ES-I3 (cell line): ENCODE measurements at regions not wholly inside any gene's neighbourhood (a gene's known extent, or its start where the extent isn't known, plus 50 kb on each side); places are given as distances from the start of the nearest gene placed in this dataset.

Experiments used
- H3K36me3 ChIP-seq: 2 replicates; pipeline ENCODE4 v1.6.1; 2013; ENCODE audit warnings: mild to moderate bottlenecking, low read length, control low read depth, moderate library complexity; ENCODE audit not compliant: insufficient read depth
- H3K4me1 ChIP-seq: 2 replicates; pipeline ENCODE4 v1.6.1; 2013; ENCODE audit warnings: mild to moderate bottlenecking, control low read depth, low read length; ENCODE audit not compliant: insufficient read depth
- H3K9ac ChIP-seq: 2 replicates; pipeline ENCODE4 v1.6.1; 2013; ENCODE audit warnings: low read depth, mild to moderate bottlenecking, low read length, moderate library complexity
- H3K9me3 ChIP-seq: 2 replicates; pipeline ENCODE4 v1.6.1; 2013; ENCODE audit warnings: mild to moderate bottlenecking, low read length, moderate library complexity; ENCODE audit not compliant: control insufficient read depth, insufficient read depth

GRCh38 chr1:36707221-36707620 is 224.5 kb upstream of the CSF3R start:
- Histone ChIP-seq H3K36me3 (no peaks in the 10 kb centered on the region), H3K4me1 (peaks cover 6% of the 10 kb centered on the region), H3K9ac (no peak overlapping the region), H3K9me3 (no peaks in the 10 kb centered on the region)

GRCh38 chr1:36706416-36706815 is 223.7 kb upstream of the CSF3R start:
- Histone ChIP-seq H3K9ac (no peak overlapping the region), H3K4me1 (peaks cover 6% of the 10 kb centered on the region), H3K36me3 (no peaks in the 10 kb centered on the region), H3K9me3 (no peaks in the 10 kb centered on the region)

GRCh38 chr1:36705629-36706028 is 222.9 kb upstream of the CSF3R start:
- Histone ChIP-seq H3K36me3 (no peaks in the 10 kb centered on the region), H3K9ac (no peak overlapping the region), H3K9me3 (no peaks in the 10 kb centered on the region), H3K4me1 (no peaks in the 10 kb centered on the region; the same call in 1 of the 2 replicates)

- H3K9ac ChIP-seq, result no peak overlapping the region
- no peaks in the 10 kb centered on the region for H3K4me1 ChIP-seq
- H3K9me3 ChIP-seq, result no peaks in the 10 kb centered on the region
- H3K36me3 ChIP-seq, result no peaks in the 10 kb centered on the region
Measured at GRCh38 chr1:36703526-36704208, 221.0 kb upstream of the CSF3R start.

- Histone ChIP-seq H3K9me3 (no peaks in the 10 kb centered on the region), H3K9ac (no peak overlapping the region), H3K36me3 (no peaks in the 10 kb centered on the region), H3K4me1 (no peaks in the 10 kb centered on the region)
Measured at GRCh38 chr1:36702963-36703362, 220.2 kb upstream of the CSF3R start.

- H3K9me3 ChIP-seq, result no peaks in the 10 kb centered on the region
- H3K4me1 ChIP-seq, result no peaks in the 10 kb centered on the region
- H3K9ac ChIP-seq, result no peak overlapping the region
- H3K36me3 ChIP-seq, result no peaks in the 10 kb centered on the region
Measured at GRCh38 chr1:36699113-36699911, 216.6 kb upstream of the CSF3R start.

DNA sequence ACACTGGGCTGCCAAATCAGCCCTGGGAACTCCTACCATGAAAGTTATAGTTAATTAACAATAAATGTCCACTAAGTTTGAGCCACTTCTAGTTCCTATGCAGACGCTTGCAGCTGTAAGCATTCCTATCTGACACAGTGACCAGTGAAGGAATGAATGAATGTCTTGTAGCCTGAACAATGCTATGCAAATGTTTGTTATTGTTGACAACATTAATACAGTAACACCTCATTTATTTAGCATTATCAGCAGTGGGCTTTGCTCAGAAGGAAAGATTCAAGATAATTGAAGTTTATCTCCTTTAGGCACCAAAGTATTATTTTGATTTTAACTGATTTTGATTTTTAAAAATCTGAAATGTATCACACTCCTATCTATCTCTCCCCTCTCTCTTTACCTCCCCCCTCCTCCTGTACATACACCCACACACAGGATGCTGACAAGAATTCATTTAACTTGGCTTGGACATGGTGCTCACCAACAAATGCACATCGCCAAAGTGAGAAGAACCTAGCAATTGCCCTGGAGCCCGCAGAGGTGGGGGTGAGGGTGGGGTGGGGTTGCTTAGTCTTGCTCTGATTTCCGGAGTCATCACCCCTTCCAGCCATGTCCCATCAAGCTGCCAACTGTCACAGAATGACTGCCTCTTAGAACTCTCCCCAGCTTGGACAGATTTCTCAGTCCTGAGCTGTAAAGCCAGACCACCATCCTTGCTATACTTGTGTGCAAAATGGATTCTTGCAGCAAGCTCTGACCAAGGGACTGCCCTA is 215.3 kb upstream of the CSF3R start:
- Histone ChIP-seq H3K4me1 (no peaks in the 10 kb centered on the region), H3K9ac (no peak overlapping the region), H3K9me3 (no peaks in the 10 kb centered on the region), H3K36me3 (no peaks in the 10 kb centered on the region)

- Histone ChIP-seq H3K9me3 (no peaks in the 10 kb centered on the region), H3K36me3 (no peaks in the 10 kb centered on the region), H3K9ac (no peak overlapping the region), H3K4me1 (0 out of 2 replicates have a peak, but pooled peaks cover 1% of the 10 kb centered on the region)
Measured at GRCh38 chr1:36696261-36696940, 213.7 kb upstream of the CSF3R start.

DNA sequence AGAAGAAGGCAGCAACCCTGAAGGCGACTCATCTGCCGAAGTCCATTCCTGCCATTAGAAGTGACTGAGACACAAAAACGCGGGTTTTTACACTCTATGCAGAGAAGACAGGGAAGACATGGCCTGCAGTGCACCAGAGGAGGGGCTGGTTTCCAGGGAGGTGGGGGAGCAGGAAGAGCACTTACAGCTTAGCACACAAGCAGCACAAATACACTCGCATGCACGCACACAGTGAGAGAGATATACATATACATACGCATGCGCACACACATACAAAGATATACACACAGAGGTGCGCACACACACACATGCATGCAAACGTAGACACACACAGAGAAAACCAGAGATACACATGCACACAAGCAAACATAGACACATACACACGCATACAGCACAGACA is 210.9 kb upstream of the CSF3R start:
- Histone ChIP-seq H3K9me3 (no peaks in the 10 kb centered on the region), H3K36me3 (no peaks in the 10 kb centered on the region), H3K9ac (no peak overlapping the region), H3K4me1 (0 out of 2 replicates have a peak, but pooled peaks cover 4% of the 10 kb centered on the region)

DNA sequence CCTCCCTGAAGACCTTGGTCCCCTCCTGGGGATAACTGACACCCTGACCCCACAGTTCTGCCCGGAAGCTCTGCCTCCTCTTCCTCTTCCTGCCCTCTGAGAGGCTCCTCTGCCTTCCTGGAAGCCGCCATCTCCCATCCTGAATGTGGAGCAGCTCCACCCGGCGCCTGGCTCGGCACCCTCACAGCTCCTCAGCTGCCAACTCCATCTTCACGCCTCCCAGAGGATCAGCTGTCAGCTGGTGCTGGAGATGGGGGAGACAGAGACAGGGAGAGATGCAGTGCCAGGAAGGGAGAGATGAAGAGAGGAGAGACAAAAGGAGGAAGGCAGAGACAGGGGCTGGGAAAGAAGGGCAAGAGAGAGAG is 210.4 kb upstream of the CSF3R start:
- Histone ChIP-seq H3K9ac (no peak overlapping the region), H3K36me3 (no peaks in the 10 kb centered on the region), H3K9me3 (no peaks in the 10 kb centered on the region), H3K4me1 (0 out of 2 replicates have a peak, but pooled peaks cover 4% of the 10 kb centered on the region)

DNA sequence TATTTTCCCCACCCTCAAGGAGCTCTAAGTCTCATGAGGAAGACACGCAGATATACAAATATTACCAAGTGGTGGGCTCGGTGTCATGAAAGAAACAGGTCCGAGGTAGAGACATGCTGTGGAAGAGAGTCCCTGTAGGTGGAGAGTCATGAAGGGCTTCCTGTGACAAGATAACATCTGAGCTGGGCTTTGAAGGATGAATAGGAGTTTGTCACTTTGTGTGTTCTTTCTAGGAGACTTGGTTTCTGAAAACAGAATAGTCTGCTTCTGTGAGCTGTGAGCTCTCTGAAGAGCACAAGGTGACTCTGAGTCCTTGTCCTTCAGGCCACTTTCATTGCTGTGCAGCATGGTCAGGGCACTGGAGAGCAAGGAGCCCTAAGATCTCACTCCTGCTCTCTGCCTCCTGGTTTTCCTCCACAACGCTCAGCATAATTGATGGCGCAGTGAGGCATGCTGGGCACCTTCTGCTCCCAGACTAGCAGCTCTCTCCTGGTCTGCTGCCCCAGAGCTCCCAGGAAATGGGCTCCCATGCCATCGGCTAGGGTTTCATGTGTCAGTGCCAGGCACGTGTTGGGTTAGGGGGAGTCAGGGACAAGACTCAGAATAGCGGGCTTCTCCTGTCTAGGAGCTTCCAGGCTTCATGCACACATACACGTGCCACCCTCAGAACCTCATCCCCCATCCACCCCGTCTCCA is 209.9 kb upstream of the CSF3R start:
- Histone ChIP-seq H3K9me3 (no peaks in the 10 kb centered on the region), H3K9ac (no peak overlapping the region), H3K36me3 (no peaks in the 10 kb centered on the region), H3K4me1 (0 out of 2 replicates have a peak, but pooled peaks cover 4% of the 10 kb centered on the region)

- H3K4me1 ChIP-seq, result 0 out of 2 replicates have a peak, but pooled peaks cover 4% of the 10 kb centered on the region
- no peaks in the 10 kb centered on the region for H3K9me3 ChIP-seq
- no peaks in the 10 kb centered on the region for H3K36me3 ChIP-seq
- no peak overlapping the region for H3K9ac ChIP-seq
Measured at GRCh38 chr1:36691374-36691773, 208.7 kb upstream of the CSF3R start.

- no peaks in the 10 kb centered on the region for H3K36me3 ChIP-seq
- H3K4me1 ChIP-seq, result 0 out of 2 replicates have a peak, but pooled peaks cover 4% of the 10 kb centered on the region
- no peak overlapping the region for H3K9ac ChIP-seq
- no peaks in the 10 kb centered on the region for H3K9me3 ChIP-seq
Measured at GRCh38 chr1:36689992-36690391, 207.3 kb upstream of the CSF3R start.
